Fibroblast of skin of right quadriceps (primary cell): ENCODE measurements at regions not wholly inside any gene's neighbourhood (a gene's known extent, or its start where the extent isn't known, plus 50 kb on each side); places are given as distances from the start of the nearest gene placed in this dataset.
A peak's percentile ranks its signal among the peaks of the same experiment; 100 is the strongest.
"Not testable (repeated sequence)": the region's sequence is repeated elsewhere in the genome, so short reads cannot be mapped to it uniquely, and the experiment has no call there.

ENCODE experiments used
- DNase-seq: peaks from one replicate; pipeline ENCODE4 v3.0.0-alpha.2; 2013

DNA sequence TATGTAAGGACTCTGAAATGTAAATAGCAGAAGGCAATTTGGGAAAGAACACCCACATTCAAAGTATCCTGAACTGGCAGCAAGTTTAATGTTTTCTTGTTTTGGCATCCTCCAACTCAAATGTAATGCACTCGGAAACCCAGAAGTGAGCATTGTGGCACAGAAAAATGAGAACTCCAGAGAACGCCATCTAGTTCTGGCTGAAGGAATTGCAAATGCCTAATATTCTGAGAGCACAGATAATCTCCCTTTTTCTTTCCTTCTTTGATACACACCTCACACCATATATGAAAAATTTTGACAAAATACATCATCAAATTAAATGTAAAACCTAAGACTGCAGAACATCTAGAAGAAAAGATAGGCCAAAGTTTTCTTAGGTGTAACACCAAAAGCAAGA is 52.1 kb downstream of the PWWP3B start:
- no peak for DNase-seq

DNA sequence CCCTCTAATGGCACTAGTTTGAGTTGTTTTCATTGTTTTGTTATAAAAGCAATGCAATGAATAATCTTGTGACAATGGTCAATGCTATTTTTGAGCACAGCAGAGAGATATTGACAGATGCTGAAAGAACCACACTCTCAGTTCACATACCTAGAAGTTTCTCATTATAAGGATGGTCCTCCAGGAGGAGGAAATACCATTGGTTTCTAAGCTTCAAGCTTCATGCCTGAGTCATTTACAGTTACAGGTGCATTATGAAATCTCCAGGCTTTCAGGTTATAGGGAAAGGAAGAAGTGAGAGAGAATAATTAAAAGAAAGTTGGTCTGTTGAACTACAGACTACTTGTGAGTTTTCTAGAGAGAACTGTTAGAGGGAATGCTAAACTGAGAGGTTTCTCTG is 75.3 kb downstream of the PWWP3B start:
- no peak for DNase-seq

DNA sequence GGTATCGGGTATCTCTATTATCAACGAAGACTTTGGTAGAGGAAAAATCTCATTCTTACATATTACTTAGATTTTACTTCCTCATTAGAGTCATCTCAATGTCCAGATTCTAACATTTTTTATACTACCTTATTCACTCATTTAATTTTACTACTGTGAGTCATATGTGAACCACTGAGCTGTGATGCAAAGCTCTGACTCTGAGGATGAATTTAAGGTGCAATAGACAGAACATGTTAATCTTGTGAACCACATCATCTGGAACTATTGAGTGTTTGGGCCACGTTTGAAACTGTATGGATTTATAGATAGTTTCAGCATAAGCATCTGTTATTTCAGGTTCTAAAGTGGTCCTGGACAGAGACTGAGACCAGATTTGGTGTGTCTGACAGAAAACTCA is 78.4 kb downstream of the PWWP3B start:
- peak; percentile 7 for DNase-seq

DNA sequence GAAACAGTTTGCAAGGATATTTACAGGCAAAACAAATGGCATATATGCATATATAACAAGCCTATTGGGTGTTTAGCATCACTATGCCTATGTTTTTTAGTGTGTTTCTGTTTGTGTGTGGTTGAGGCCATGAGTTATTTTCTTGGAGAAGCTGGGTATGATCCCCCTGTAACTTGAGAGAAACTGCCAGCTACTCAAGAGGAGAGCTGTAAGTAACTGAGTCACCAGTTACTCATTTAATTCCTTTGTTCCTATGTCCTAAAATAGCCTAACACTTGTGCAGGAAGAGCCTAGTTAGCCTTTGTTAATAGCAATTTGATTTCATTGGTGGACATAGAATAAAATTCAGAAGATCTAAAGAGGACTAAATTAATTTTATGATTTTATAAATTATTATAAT is 79.1 kb downstream of the PWWP3B start:
- DNase-seq: peak; percentile 8

DNA sequence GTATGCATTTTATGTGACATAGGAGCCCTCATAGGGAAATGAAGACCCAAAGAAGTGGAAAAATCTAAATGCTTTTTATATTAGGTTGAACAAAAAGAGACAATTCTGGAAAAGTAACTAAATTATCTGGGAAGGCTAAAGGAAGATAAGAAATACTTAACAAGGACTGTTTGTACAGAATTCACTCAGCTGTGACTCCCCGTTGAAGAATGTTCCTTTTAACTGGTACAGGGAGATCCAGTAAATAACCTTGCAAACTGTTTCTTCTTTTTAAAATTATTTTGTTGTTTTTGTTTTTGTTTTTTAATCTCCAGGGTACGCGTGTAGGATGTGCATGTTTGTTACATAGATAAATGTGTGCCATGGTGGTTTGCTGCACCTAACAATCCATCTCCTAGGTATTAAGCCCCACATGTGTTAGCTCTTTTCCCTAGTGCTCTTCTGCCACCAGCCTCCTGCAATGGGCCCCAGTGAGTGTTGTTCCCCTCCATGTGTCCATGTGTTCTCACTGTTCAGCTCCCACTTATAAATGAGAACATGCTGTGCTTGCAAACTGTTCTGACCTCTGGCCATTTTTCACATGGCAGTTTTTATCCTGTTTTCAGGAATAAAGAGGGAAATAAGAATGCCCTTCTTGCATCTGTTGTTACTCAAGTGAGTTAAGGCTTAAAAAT is 81.7 kb downstream of the PWWP3B start:
- DNase-seq: no peak

DNA sequence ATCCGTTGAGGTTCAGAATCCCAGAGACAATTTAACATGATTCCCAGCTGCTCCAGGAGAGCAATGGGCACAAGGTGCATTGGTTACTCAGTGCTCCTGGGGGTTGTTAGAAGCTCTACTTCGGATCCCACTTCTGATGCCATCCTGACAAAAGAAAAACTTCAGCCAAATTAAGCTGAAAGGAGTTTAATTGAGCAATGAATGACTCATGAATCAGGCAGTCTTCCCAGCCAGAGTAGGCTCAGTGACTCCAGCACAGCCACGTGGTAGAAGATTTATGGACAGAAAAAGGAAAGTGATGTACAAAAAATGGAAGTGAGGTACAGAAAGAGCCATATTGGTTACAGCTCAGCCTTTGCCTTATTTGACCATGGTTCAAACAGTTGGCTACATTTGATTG is 95.7 kb downstream of the PWWP3B start:
- DNase-seq: no peak

DNA sequence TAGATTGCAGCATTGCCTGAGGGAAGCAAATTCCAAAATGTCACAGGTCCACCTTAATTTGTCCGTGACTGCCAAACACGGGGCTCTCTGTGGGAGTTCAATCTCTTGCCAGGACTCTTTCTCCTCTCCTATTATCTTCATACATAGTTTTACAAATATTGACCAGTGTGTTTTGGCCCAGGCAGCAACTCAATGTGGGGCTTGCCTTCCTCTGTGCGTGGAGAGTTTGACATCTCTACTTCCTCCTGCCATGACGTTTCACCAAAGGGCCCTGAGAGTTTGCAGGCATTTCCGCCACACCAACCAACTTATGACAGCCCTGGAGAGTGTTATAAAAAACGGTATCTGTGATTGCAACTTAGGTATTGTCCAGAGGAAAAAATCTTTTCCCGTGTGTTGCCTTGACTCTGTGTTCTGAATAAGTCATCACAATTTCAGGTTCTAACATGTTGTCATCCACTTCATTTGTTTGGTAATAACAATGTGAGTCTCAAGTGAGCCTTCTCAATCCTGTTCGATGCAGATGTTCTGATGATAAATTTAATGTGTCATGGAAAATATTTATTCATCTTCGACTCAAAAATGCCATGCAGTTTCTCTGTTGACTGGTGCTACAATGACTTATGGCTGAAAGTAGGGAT is 106.0 kb downstream of the PWWP3B start:
- DNase-seq: not testable (repeated sequence)

DNA sequence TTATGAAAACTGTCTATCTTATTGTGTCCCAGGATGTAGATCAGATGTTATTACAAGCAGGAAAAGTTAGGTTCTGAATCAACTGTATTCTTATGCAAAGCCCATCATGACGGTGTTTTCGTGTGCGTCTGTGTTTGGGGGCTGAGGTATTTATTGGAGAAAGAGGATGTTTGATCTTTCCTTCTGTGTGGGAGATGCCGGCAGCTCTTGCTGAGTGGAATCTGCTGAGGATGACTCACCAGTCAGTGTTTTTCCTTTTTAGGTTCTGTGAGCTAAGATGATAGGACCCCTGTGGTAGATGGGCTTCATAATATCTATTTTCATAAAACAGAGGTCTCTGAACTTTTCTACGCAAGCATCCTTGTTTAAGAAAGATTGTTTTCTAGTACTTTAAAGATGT is 107.1 kb downstream of the PWWP3B start:
- DNase-seq: not testable (repeated sequence)

DNA sequence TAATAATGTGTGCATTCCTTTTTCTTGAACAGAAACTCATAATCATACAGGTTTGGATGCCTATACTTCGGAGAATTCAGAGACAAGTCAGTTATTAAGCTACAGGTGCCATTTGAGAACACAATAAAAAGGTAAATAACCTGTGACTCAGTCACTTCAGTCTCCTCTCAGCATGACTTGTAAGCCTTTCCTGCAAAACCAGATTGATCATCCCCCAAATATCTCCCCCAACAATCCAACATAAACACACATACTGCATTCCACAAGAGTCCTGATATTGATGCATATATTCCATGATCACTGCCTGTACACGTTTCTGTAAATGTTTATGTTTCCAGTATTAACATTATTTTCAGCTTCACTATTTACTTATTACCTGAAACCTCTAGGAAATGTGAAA is 110.8 kb downstream of the PWWP3B start:
- no peak for DNase-seq

DNA sequence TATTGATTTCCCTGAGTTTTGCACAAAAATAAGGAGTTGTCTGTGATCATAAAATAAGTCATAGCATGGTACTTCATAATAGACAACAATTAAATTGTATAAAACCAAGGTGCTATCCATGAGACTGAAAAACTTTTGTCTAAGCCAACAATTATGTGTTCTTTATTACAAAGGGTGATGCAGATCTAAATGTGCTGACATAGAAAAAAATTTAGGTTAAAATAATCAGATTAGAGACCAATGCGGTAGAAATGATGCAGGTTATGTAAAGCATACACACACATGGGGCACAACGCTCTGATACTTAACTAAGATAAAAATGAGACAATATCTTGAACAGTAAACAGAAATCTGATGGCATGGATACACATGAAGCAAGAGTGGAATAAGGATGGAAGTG is 113.3 kb downstream of the PWWP3B start:
- DNase-seq: no peak

DNA sequence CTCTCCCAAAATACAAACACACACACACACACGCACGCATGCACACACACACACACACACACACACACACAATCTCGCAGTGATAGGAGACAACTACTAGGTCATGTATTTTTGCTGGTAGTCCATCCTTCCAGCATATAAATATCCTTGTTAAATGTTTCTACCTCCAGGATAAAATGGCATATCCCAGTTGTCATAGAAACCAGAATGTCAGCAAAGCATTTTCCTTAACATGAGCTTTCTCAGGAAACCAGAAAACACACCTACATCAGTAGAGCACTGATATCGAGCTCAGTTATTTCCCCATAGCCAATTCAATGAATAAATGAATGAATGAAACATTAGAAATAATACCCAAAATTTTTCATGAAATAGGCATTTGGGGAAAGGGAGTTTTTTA is 115.7 kb downstream of the PWWP3B start:
- DNase-seq: no peak

DNA sequence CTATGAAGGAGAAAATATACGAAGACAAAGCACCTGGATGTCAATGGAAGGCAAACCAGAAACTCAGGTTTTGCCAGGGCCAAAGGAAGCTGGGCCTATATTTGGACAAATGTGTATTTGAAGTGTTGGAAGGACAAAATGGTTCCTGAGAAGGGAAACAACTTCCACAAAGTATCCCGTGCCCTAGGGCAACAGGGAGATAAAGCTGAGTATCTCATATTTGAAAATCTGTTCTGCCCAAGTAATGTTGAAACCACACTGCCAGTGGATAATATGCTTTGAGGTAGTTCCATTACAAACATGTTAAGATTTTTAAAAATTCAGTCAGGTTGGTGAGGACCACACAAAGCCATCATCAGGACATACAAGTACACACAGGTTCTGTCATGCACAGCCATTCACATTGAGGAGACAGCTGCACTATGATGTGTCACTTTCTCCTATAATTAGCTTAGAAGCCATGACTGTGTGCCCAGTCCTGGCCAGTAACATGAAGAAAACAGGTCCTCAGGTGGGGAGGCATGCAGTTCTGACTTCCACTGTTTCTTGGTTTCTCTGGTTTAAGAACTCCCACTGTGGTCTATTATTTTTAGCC is 116.4 kb downstream of the PWWP3B start:
- DNase-seq: no peak

DNA sequence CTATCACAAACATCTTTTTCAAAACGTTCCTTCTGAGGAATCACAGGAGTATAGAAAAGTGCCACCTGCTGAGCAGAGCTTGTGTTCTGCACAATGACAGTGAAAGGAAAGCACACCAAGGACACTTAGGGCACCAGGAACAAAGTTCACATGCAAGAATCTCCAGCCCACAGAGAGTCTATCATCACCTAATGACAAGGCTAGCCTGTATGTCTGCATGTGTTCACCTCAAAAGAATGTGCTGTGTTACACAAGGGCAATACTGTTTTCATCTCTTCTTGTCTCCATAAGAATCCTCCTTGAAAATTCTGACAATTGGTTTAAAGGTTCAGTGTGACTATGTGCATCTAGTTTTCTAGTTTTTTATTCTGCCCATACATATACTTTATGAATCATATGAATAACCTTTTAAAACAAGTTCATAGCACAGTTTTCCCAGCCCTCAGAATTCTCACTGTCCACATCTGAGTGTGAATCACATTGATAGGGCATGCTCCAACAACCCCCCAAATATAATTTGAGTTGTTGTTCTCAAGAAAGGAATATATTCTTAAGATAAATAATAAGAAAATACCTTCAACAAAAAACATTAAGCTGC is 118.0 kb downstream of the PWWP3B start:
- peak; percentile 0 for DNase-seq

DNA sequence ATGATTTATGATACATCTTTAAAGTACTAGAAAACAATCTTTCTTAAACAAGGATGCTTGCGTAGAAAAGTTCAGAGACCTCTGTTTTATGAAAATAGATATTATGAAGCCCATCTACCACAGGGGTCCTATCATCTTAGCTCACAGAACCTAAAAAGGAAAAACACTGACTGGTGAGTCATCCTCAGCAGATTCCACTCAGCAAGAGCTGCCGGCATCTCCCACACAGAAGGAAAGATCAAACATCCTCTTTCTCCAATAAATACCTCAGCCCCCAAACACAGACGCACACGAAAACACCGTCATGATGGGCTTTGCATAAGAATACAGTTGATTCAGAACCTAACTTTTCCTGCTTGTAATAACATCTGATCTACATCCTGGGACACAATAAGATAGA is 122.7 kb downstream of the PWWP3B start:
- DNase-seq: not testable (repeated sequence)

DNA sequence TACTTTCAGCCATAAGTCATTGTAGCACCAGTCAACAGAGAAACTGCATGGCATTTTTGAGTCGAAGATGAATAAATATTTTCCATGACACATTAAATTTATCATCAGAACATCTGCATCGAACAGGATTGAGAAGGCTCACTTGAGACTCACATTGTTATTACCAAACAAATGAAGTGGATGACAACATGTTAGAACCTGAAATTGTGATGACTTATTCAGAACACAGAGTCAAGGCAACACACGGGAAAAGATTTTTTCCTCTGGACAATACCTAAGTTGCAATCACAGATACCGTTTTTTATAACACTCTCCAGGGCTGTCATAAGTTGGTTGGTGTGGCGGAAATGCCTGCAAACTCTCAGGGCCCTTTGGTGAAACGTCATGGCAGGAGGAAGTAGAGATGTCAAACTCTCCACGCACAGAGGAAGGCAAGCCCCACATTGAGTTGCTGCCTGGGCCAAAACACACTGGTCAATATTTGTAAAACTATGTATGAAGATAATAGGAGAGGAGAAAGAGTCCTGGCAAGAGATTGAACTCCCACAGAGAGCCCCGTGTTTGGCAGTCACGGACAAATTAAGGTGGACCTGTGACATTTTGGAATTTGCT is 123.8 kb downstream of the PWWP3B start:
- DNase-seq: not testable (repeated sequence)

DNA sequence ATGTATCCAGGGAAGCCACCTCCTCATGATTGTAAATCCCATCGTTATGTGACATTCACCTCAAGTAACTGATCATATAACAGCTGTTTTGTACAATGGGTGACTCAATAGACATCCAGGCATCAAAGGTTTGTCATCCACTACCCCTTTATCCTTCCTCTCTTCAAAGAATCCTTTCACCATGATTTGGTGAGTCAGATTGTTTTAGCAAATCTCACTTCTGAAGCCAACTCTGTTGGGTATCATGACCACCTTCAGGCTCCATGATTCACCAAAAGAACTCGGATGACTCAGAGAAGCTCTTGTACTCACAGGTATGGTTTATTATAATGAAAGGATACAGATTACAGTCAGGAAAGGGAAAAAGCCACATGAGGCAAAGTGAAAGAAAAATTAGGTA is 132.1 kb downstream of the PWWP3B start:
- no peak for DNase-seq

DNA sequence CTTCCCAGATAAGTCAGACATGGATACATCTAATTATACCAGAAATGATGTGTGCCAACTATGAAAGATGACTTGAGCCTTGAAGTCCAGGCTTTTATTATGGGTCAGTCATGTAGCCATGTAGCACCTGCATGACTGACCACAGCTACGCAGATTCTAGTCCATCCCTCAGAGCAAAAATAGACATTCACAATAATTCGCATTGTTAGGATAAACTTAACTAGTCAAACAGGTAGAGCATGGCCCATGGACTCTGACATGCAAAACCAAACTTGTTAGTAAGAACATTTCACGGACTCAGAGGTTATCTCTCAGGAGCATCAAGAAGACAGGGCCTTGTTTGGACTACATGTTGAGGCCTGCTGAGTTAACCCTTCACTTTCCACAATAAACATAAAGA is 132.6 kb downstream of the PWWP3B start:
- no peak for DNase-seq

DNA sequence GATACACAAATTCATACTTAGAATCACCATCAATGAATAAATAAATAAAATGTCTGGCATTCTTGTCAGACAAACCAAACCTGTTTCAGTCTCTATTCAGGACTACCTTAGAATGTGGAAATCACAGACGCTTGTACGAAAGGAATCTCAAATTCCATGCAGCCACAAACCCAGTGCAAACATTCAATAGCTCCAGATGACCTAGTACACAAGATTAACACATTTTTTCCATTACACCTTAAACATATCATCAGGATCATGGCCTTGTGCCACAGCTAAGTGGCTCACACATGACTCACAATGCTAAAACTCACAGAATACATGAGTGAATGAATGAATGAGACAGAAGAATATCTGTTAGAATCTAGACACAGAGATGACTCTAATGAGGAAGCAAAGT is 134.2 kb downstream of the PWWP3B start:
- DNase-seq: peak; percentile 0

DNA sequence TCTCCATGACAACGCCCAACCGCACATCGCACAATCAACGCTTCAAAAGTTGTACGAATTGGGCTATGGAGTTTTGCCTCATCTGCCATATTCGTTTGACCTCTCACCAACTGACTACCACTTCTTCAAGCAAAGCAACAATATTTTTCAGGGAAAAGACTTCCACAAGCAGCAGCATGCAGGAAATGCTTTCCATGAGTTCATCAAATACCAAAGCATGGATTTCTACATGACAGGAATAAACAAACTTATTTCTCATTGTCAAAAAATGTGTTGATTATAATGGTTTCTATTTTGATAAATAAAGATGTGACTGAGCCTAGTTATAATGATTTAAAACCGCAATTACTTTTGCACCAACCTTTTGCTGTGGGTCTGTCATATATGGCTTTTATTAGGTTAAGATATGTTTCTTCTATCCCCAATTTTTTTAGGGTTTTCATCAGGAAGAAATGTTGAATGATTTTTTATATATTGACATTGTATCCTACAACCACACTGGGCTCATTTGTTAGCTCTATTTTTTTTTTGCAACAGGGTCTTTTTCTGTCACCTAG is 138.4 kb downstream of the PWWP3B start:
- DNase-seq: no peak

DNA sequence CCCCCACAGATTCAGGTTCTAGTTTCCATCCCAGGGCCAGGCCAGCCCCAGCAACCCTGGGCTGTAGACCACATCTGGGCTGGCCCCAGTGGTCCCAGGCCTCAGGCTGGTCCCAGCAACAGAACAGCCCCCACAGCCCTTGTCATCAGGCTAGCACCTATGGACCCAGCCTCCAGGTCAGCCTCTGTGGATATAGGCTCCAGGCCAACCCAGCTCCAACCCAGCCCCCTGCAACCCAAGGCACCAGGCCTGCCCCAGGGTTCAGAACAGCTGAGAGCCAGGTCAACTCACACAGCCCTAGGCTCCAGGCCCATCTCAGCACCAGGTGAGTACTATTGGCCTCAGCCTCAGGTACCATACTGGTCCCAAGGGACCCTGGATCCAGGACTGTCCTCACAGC is 155.3 kb downstream of the PWWP3B start:
- DNase-seq: no peak

DNA sequence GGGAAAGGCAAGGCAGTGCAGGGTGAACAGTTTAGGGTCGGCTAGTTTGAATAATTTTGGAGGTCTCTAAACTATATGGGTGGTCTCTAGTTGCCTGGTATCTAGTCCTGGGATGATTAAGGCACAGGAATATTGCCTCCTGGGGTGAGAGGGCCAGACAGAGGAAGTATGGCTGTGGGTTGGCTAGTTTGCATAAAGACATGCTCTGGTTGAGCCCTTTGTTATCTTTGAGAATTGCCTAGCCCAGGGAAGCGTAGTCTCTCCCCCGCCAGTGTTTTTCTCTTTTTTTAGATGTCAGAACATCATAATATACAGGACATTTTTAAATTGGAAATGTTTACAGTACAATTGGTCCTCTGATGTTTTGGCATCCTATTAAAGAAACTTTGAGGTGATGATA is 163.5 kb downstream of the PWWP3B start:
- no peak for DNase-seq

DNA sequence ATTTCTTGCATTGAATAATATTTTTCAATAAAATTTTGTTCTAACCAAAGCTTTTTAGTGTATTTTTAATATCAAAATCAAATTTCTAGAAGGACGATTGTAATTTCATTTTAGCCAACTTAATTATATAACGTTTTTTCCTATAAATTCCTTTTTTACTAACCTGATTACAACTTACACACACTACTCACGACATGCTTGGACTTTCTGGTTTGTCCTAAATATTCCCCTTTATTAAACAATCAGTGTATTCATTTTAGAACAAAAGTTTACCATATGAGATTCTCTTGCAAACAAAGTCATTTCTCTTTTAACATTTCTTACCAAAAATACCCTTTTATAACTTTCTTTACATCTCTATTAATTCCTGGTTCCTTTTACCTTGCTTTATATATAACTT is 173.7 kb downstream of the PWWP3B start:
- DNase-seq: peak; percentile 0

DNA sequence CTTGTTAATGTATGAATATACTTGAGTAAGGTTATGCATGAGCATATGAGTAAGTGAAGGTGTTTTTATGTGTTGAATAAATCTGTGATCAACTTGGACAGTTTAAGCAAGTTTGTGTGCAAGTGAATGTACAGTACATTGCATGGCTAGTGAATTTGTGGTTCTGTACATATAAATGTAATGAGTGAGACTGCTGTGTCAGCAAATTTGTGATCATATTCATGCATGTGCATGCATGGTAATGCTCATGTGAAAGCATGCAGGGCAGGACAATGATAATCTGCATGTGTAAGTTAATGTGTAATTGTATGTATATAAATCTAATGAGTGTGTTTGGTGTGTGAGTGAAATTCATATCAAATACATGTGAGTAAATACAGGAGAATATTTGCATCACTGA is 188.5 kb downstream of the PWWP3B start:
- no peak for DNase-seq
